ENCODE measurements at regions not wholly inside any gene's neighbourhood (a gene's known extent, or its start where the extent isn't known, plus 50 kb on each side); places are given as distances from the start of the nearest gene placed in this dataset.

DNA sequence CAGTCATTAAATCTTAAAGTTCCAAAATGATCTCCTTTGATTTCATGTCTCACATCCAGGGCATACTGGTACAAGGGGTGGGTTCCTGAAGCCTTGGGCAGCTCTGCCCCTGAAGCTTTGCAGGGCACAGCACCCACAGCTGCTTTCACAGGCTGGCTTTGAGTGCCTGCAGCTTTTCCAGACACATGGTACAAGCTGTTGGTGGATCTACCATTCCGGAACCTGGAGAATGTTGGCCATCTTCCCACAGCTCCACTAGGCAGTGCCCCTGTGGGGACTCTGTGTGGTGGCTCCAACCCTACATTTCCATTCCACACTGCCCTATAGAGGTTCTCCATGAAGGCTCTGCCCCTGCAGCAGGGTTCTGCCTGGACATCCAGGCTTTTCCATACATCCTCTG, 211.1 kb upstream of the THBS1 start:
- TF ChIP-seq, protein P1, sequence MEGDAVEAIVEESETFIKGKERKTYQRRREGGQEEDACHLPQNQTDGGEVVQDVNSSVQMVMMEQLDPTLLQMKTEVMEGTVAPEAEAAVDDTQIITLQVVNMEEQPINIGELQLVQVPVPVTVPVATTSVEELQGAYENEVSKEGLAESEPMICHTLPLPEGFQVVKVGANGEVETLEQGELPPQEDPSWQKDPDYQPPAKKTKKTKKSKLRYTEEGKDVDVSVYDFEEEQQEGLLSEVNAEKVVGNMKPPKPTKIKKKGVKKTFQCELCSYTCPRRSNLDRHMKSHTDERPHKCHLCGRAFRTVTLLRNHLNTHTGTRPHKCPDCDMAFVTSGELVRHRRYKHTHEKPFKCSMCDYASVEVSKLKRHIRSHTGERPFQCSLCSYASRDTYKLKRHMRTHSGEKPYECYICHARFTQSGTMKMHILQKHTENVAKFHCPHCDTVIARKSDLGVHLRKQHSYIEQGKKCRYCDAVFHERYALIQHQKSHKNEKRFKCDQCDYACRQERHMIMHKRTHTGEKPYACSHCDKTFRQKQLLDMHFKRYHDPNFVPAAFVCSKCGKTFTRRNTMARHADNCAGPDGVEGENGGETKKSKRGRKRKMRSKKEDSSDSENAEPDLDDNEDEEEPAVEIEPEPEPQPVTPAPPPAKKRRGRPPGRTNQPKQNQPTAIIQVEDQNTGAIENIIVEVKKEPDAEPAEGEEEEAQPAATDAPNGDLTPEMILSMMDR (IDR thresholded peaks at IDR 0.05; ENCODE audit: low read length): no peak
- TF ChIP-seq EZH2 (IDR thresholded peaks at IDR 0.05; ENCODE audit: borderline replicate concordance, low read length): no peak
